SK-N-SH (cell line): ENCODE measurements at regions not wholly inside any gene's neighbourhood (a gene's known extent, or its start where the extent isn't known, plus 50 kb on each side); places are given as distances from the start of the nearest gene placed in this dataset.

Source experiments
- EP300 ChIP-seq, 2 experiments: IDR thresholded peaks; 2 replicates each; pipeline versions ENCODE4 v1.4.0 to v1.6.1; 2012; ENCODE audit warnings: borderline replicate concordance in 1 of 2, low read depth in 1 of 2, low read length in 1 of 2
- FOSL2 ChIP-seq: IDR thresholded peaks from 2 replicates; pipeline ENCODE4 v1.4.0; 2012; ENCODE audit warnings: low read depth, mild to moderate bottlenecking, moderate library complexity, borderline replicate concordance
- JUND ChIP-seq: IDR thresholded peaks from 2 replicates; pipeline ENCODE4 v1.4.0; 2012
- SMC3 ChIP-seq: IDR thresholded peaks from 2 replicates; pipeline ENCODE4 v1.6.1; 2012; ENCODE audit warnings: low read depth, low read length, improper control_type of control experiment
- TF ChIP-seq, protein P1 (sequence below): IDR thresholded peaks from 2 replicates; pipeline ENCODE4 v1.4.0; 2012; ENCODE audit warnings: low read depth, borderline replicate concordance
- TF ChIP-seq, protein P2 (sequence below): IDR thresholded peaks from 2 replicates; pipeline ENCODE4 v1.6.1; 2012; ENCODE audit warnings: mild to moderate bottlenecking, low read depth, low read length, moderate library complexity
- TF ChIP-seq, protein P3 (sequence below): fragments of 200-600 bp; sonication (generic); IDR thresholded peaks from 2 replicates; pipeline ENCODE4 v1.6.1; 2017; ENCODE audit warnings: antibody characterized with exemption, mild to moderate bottlenecking, moderate library complexity

DNA sequence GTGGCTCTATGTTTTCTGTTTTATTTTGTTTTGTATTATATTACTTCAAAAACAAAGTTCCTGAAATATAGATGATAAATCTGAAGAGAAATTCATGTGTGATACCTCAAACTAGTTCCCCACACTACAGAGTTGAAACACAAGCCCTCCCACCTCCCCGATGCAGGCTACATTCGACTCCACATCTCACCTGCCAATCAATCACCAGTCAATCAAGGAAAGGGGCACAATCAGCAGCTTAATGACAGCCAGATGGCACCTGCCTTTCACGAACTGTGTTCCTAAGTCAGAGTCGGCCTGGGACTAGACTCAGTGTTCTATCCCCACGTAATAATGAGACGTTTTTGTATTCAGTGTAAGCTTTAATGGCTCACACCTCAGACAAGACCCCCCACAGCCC lies 313.4 kb downstream of the SPATA17 start:
- TF ChIP-seq FOSL2 (no peak), EP300 (IDR thresholded peaks at IDR 0.05; ENCODE audit: borderline replicate concordance in 1 of 2, low read depth in 1 of 2, low read length in 1 of 2) (no peak), SMC3 (no peak), JUND (no peak)
- TF ChIP-seq, protein P1, sequence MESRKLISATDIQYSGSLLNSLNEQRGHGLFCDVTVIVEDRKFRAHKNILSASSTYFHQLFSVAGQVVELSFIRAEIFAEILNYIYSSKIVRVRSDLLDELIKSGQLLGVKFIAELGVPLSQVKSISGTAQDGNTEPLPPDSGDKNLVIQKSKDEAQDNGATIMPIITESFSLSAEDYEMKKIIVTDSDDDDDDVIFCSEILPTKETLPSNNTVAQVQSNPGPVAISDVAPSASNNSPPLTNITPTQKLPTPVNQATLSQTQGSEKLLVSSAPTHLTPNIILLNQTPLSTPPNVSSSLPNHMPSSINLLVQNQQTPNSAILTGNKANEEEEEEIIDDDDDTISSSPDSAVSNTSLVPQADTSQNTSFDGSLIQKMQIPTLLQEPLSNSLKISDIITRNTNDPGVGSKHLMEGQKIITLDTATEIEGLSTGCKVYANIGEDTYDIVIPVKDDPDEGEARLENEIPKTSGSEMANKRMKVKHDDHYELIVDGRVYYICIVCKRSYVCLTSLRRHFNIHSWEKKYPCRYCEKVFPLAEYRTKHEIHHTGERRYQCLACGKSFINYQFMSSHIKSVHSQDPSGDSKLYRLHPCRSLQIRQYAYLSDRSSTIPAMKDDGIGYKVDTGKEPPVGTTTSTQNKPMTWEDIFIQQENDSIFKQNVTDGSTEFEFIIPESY: no peak
- TF ChIP-seq, protein P2, sequence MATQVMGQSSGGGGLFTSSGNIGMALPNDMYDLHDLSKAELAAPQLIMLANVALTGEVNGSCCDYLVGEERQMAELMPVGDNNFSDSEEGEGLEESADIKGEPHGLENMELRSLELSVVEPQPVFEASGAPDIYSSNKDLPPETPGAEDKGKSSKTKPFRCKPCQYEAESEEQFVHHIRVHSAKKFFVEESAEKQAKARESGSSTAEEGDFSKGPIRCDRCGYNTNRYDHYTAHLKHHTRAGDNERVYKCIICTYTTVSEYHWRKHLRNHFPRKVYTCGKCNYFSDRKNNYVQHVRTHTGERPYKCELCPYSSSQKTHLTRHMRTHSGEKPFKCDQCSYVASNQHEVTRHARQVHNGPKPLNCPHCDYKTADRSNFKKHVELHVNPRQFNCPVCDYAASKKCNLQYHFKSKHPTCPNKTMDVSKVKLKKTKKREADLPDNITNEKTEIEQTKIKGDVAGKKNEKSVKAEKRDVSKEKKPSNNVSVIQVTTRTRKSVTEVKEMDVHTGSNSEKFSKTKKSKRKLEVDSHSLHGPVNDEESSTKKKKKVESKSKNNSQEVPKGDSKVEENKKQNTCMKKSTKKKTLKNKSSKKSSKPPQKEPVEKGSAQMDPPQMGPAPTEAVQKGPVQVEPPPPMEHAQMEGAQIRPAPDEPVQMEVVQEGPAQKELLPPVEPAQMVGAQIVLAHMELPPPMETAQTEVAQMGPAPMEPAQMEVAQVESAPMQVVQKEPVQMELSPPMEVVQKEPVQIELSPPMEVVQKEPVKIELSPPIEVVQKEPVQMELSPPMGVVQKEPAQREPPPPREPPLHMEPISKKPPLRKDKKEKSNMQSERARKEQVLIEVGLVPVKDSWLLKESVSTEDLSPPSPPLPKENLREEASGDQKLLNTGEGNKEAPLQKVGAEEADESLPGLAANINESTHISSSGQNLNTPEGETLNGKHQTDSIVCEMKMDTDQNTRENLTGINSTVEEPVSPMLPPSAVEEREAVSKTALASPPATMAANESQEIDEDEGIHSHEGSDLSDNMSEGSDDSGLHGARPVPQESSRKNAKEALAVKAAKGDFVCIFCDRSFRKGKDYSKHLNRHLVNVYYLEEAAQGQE: no peak
- TF ChIP-seq, protein P3, sequence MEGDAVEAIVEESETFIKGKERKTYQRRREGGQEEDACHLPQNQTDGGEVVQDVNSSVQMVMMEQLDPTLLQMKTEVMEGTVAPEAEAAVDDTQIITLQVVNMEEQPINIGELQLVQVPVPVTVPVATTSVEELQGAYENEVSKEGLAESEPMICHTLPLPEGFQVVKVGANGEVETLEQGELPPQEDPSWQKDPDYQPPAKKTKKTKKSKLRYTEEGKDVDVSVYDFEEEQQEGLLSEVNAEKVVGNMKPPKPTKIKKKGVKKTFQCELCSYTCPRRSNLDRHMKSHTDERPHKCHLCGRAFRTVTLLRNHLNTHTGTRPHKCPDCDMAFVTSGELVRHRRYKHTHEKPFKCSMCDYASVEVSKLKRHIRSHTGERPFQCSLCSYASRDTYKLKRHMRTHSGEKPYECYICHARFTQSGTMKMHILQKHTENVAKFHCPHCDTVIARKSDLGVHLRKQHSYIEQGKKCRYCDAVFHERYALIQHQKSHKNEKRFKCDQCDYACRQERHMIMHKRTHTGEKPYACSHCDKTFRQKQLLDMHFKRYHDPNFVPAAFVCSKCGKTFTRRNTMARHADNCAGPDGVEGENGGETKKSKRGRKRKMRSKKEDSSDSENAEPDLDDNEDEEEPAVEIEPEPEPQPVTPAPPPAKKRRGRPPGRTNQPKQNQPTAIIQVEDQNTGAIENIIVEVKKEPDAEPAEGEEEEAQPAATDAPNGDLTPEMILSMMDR: no peak
